Esophagus muscularis mucosa (tissue), 4 donors: ENCODE measurements at regions not wholly inside any gene's neighbourhood (a gene's known extent, or its start where the extent isn't known, plus 50 kb on each side); places are given as distances from the start of the nearest gene placed in this dataset.

Source experiments
- DNase-seq: peaks from one replicate; pipeline ENCODE4 v3.0.0-alpha.2; 2017; ENCODE audit errors: extremely low spot score
- H3K27ac ChIP-seq, 4 donors: fragments of 200-600 bp; sonication (generic); replicated peaks in 1 of 4; 1 replicate in 3 of 4; 2 replicates in 1 of 4; pipeline ENCODE4 v1.5.1; 2016 to 2019; ENCODE audit warnings: mild to moderate bottlenecking in 1 of 4
- H3K27me3 ChIP-seq, 4 donors: fragments of 200-600 bp; sonication (generic); one replicate each; pipeline versions ENCODE4 v1.5.1 to v1.6.0; 2016 to 2019
- H3K36me3 ChIP-seq, 4 donors: fragments of 200-600 bp; sonication (generic); one replicate each; pipeline ENCODE4 v1.5.1; 2016 to 2019
- H3K4me1 ChIP-seq, 4 donors: fragments of 200-600 bp; sonication (generic); one replicate each; pipeline ENCODE4 v1.5.1; 2016 to 2019
- H3K4me3 ChIP-seq, 4 donors: fragments of 200-600 bp; sonication (generic); 1 replicate in 2 of 4; 2 replicates in 2 of 4; pipeline ENCODE4 v1.5.1; 2016 to 2019; ENCODE audit warnings: mild to moderate bottlenecking in 4 of 4, moderate library complexity in 1 of 4
- H3K9me3 ChIP-seq, 4 donors: fragments of 200-600 bp; sonication (generic); 1 replicate in 3 of 4; 2 replicates in 1 of 4; pipeline ENCODE4 v1.5.1; 2016 to 2019
- CTCF ChIP-seq, 3 experiments: fragments of 200-600 bp in 2 of 3; fragments of 450-650 bp in 1 of 3; sonication (generic) in 2 of 3; IDR thresholded peaks; one replicate each; pipeline ENCODE4 v1.5.1; 2017 to 2019; ENCODE audit warnings: antibody characterized with exemption in 3 of 3, mild to moderate bottlenecking in 2 of 3, moderate library complexity in 1 of 3
- EP300 ChIP-seq: sonication (generic); formaldehyde crosslinking; IDR thresholded peaks from one replicate; pipeline ENCODE4 v1.6.1; 2017; ENCODE audit warnings: antibody characterized with exemption
- POLR2A ChIP-seq: fragments of 450-650 bp; IDR thresholded peaks from one replicate; pipeline ENCODE4 v1.6.1; 2017; ENCODE audit warnings: antibody characterized with exemption, moderate library complexity, mild to moderate bottlenecking, low read depth
- POLR2AphosphoS5 ChIP-seq, 2 donors: sonication (generic); formaldehyde crosslinking; IDR thresholded peaks; one replicate each; pipeline ENCODE4 v1.6.1; 2017; ENCODE audit warnings: antibody characterized with exemption in 2 of 2
- WGBS: methylation state at CpG from one replicate; pipeline ENCODE4 v1.1.5; 2018; 5-methylcytosine and 5-hydroxymethylcytosine counted together
- intact Hi-C: fragments of 100-400 bp; cut with DNase I; formaldehyde crosslinking; loops from one replicate; pipeline ENCODE4 v1.15.1; 2023

DNA sequence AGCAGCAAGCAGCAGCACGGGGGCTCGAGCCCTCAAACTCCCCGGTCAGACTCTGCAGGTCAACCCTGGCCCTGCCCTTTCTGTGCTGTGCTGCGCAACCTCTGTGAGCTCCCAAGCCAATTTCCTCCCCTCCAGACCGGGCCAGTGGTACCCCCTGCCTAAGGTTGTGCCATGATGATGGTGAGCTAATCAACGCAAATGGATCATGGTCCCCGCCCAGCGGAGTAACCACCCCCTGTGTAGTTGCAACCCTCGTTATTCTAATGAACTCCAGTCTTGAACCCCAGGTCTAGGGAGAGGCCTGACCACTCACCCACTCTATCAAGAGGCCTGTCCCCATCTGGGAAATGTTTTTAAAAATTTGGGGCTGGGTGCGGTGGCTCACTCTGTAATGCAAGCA is 201.8 kb upstream of the FOXF1 start:
- H3K27ac ChIP-seq = peak overlapping the region; percentile 49 to 92 (median 67)
- TF ChIP-seq CTCF (IDR thresholded peaks at IDR 0.05) (no peak), POLR2A (no peak), POLR2AphosphoS5 (IDR thresholded peaks at IDR 0.05) (no peak), EP300 (no peak)
- 84% methylated on average over 10 of the region's 10 CpGs for WGBS
- no peaks in the 10 kb centered on the region for H3K27me3 ChIP-seq
- no peaks in the 10 kb centered on the region for H3K36me3 ChIP-seq
- peaks cover 1 to 38% (median 24%) of the 10 kb centered on the region in 4 donors for H3K4me1 ChIP-seq
- H3K9me3 ChIP-seq = no peaks in the 10 kb centered on the region
- no peak overlapping the region for H3K4me3 ChIP-seq
- no peak for DNase-seq
- intact Hi-C loops = loop anchor here (5.0 to 10.0 kb wide), 2 partner anchors 34 to 114 kb away; no protein-coding TSS in a partner anchor

- no peaks in the 10 kb centered on the region for H3K27me3 ChIP-seq
- intact Hi-C loops = no loop called here
- WGBS = 68% methylated on average over 8 of the region's 8 CpGs
- H3K36me3 ChIP-seq = no peaks in the 10 kb centered on the region
- DNase-seq = no peak
- H3K9me3 ChIP-seq = no peaks in the 10 kb centered on the region
- H3K27ac ChIP-seq = no peak overlapping the region
- peaks cover 0 to 8% (median 6%) of the 10 kb centered on the region in 4 donors for H3K4me1 ChIP-seq
- TF ChIP-seq EP300 = no peak
- no peak for TF ChIP-seq POLR2A
- TF ChIP-seq CTCF (IDR thresholded peaks at IDR 0.05) = no peak
- no peak for TF ChIP-seq POLR2AphosphoS5 (IDR thresholded peaks at IDR 0.05)
- H3K4me3 ChIP-seq = no peak overlapping the region
These were observed 196.7 kb upstream of the FOXF1 start for GRCh38 chr16:86313631-86314030.

DNA sequence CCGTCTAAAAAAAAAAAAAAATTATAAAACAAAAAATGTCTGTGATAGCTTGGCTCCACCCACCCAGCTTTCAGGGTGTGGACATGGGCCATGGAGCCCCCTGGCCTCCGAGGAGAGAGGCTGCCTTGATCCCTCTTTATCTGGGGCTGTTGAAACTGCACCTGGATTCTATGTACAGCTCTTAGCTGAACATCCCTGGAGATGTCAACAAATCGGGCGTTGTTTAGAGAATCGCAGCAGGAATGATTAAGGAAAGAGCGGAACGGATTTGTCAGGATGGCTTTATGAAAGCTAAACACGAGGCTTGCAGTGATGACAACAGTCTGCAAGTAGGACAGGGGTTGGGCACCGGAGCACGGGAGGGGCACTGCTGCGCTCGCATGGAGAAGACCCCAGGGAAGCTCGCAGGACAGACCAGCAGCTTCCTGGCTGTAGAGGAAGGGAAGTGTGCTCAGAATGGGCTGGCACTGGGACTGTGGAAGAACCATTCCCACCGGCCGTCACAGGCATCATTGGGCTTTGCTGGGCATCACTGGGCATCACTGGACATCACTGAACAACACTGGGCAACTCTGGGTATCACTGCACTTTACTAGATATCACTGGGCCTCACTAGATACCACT is 195.8 kb upstream of the FOXF1 start:
- H3K9me3 ChIP-seq = no peaks in the 10 kb centered on the region
- peaks cover 0 to 8% (median 6%) of the 10 kb centered on the region in 4 donors for H3K4me1 ChIP-seq
- no peak for DNase-seq
- H3K27ac ChIP-seq = no peak overlapping the region
- peak overlapping the region in 1 of 4 donors; percentile 2 for H3K4me3 ChIP-seq
- intact Hi-C loops = no loop called here
- no peaks in the 10 kb centered on the region for H3K36me3 ChIP-seq
- WGBS = 39% methylated on average over 13 of the region's 15 CpGs
- TF ChIP-seq EP300 (no peak), POLR2A (no peak), POLR2AphosphoS5 (IDR thresholded peaks at IDR 0.05) (no peak), CTCF (IDR thresholded peaks at IDR 0.05) (no peak)
- no peaks in the 10 kb centered on the region for H3K27me3 ChIP-seq

DNA sequence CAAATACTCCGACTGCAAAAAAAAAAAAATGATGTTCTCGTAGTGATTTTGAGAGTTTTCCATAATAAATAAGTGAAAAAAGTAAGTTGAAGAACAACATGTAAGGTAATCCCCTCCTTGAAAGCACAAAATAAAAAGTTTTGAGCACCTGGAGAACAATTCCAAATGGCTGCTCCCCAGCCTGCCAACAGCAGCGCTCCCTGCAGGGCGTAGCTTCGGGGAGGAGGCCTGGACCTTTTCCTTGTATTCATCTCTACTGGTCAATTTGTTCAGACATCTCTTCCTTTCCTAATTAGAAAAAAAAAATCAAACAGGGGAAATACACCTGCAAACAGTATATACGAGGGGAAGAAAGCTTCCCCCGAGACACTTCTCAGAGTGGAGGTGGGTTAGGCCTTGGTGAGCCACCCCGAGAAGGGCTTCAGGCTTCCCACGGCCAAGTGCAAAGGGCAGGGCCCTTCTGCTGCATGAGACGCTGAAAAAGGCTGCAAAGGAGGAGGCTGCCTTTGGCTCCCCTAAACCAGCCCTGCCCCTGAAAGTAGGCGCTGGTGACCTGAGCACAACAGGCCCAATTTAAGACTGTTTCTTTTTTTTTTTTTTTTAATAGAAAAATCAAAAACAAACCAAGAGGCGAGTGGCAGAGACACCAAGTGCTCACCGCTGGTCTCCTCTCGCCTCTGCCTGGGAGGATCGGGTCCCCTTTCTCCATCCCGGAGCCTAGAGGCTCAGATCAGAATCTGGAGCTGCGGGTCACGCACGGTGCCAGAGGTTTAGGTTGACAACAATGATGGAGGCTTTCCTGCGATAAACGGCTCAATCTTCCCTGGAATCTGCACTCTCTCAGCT is 193.1 kb upstream of the FOXF1 start:
- no peak for DNase-seq
- WGBS = 91% methylated on average over 19 of the region's 21 CpGs
- intact Hi-C loops = no loop called here

More for the DNA sequence above, 193.1 kb upstream of the FOXF1 start:
- H3K9me3 ChIP-seq = no peaks in the 10 kb centered on the region
- H3K36me3 ChIP-seq = no peaks in the 10 kb centered on the region
- H3K4me1 ChIP-seq = peaks cover 0 to 8% (median 6%) of the 10 kb centered on the region in 4 donors
- no peaks in the 10 kb centered on the region for H3K27me3 ChIP-seq
- no peak overlapping the region for H3K4me3 ChIP-seq
- TF ChIP-seq CTCF (IDR thresholded peaks at IDR 0.05) = no peak
- TF ChIP-seq POLR2AphosphoS5 (IDR thresholded peaks at IDR 0.05) = no peak
- no peak for TF ChIP-seq POLR2A
- no peak for TF ChIP-seq EP300
- no peak overlapping the region for H3K27ac ChIP-seq
